T-helper 2 cell (primary cell): ENCODE measurements at regions not wholly inside any gene's neighbourhood (a gene's known extent, or its start where the extent isn't known, plus 50 kb on each side); places are given as distances from the start of the nearest gene placed in this dataset.

Experiments
- DNase-seq, 5 experiments: peaks; one replicate each; pipeline versions ENCODE4 v3.0.0 to v3.0.0-alpha.2; 2012 to 2022

- DNase-seq = peak in 1 of 5 experiments; percentile 34
Observed at GRCh38 chr9:99722877-99723276, 98.8 kb upstream of the NR4A3 start.

GRCh38 chr9:99724640-99725039 is 97.0 kb upstream of the NR4A3 start:
- DNase-seq = no peak

GRCh38 chr9:99725852-99726251 is 95.8 kb upstream of the NR4A3 start:
- DNase-seq = no peak

- no peak for DNase-seq
Observed at GRCh38 chr9:99726758-99727157, 94.9 kb upstream of the NR4A3 start.

GRCh38 chr9:99730062-99730461 is 91.6 kb upstream of the NR4A3 start:
- DNase-seq = no peak

GRCh38 chr9:99731950-99732349 is 89.7 kb upstream of the NR4A3 start:
- no peak for DNase-seq

GRCh38 chr9:99732715-99733114 is 89.0 kb upstream of the NR4A3 start:
- DNase-seq = no peak

GRCh38 chr9:99735041-99735440 is 86.6 kb upstream of the NR4A3 start:
- no peak for DNase-seq

GRCh38 chr9:99736291-99736690 is 85.4 kb upstream of the NR4A3 start:
- DNase-seq = no peak

- DNase-seq = no peak
Observed at GRCh38 chr9:99737649-99738048, 84.0 kb upstream of the NR4A3 start.

- DNase-seq = no peak
Observed at GRCh38 chr9:99743006-99743405, 78.7 kb upstream of the NR4A3 start.

GRCh38 chr9:99743455-99743854 is 78.2 kb upstream of the NR4A3 start:
- DNase-seq = no peak

- no peak for DNase-seq
Observed at GRCh38 chr9:99744132-99744531, 77.6 kb upstream of the NR4A3 start.

- no peak for DNase-seq
Observed at GRCh38 chr9:99745085-99745484, 76.6 kb upstream of the NR4A3 start.

GRCh38 chr9:99746406-99746805 is 75.3 kb upstream of the NR4A3 start:
- DNase-seq = no peak

GRCh38 chr9:99748266-99748665 is 73.4 kb upstream of the NR4A3 start:
- DNase-seq = no peak

- no peak for DNase-seq
Observed at GRCh38 chr9:99748676-99749075, 73.0 kb upstream of the NR4A3 start.

GRCh38 chr9:99749641-99750040 is 72.0 kb upstream of the NR4A3 start:
- no peak for DNase-seq

- no peak for DNase-seq
Observed at GRCh38 chr9:99750526-99750925, 71.2 kb upstream of the NR4A3 start.

- no peak for DNase-seq
Observed at GRCh38 chr9:99752417-99753109, 69.1 kb upstream of the NR4A3 start.

- no peak for DNase-seq
Observed at GRCh38 chr9:99753436-99753835, 68.2 kb upstream of the NR4A3 start.

GRCh38 chr9:99760421-99760820 is 61.3 kb upstream of the NR4A3 start:
- DNase-seq = no peak

- peak in 1 of 5 experiments; percentile 54 for DNase-seq
Observed at GRCh38 chr9:99762470-99762869, 59.2 kb upstream of the NR4A3 start.
